GM13977 (cell line): ENCODE measurements at regions not wholly inside any gene's neighbourhood (a gene's known extent, or its start where the extent isn't known, plus 50 kb on each side); places are given as distances from the start of the nearest gene placed in this dataset.

Experiments
- DNase-seq: peaks from one replicate; pipeline ENCODE4 v3.0.0; 2012; ENCODE audit warnings: low spot score
- CTCF ChIP-seq: IDR thresholded peaks from 2 replicates; pipeline ENCODE4 v1.5.1; 2012; ENCODE audit warnings: mild to moderate bottlenecking, control low read depth; ENCODE audit not compliant: insufficient read depth; ENCODE audit errors: extremely low read depth, missing control alignments
- in situ Hi-C: fragments of 300-500 bp; cut with MboI; formaldehyde crosslinking; loops from one replicate; pipeline ENCODE4 v1.12.0; 2022; ENCODE audit warnings: low sequenced_read_pairs, low pct_unique_long_range_greater_than_20kb, mixed read lengths, inconsistent platforms; ENCODE audit not compliant: unreplicated experiment

- in situ Hi-C loops: no loop called here
- TF ChIP-seq CTCF: no peak
- no peak for DNase-seq
These were observed 76.6 kb upstream of the NANOGP8 start for GRCh38 chr15:35161694-35162093.

GRCh38 chr15:35159170-35159569, 74.1 kb upstream of the NANOGP8 start:
- TF ChIP-seq CTCF: no peak
- DNase-seq: no peak
- in situ Hi-C loops: no loop called here

- TF ChIP-seq CTCF: no peak
- in situ Hi-C loops: no loop called here
These were observed 66.7 kb upstream of the NANOGP8 start for GRCh38 chr15:35151782-35152181.

GRCh38 chr15:35151381-35151780, 66.3 kb upstream of the NANOGP8 start:
- TF ChIP-seq CTCF: no peak
- no peak for DNase-seq
- in situ Hi-C loops: no loop called here

More at GRCh38 chr15:35151782-35152181, 66.7 kb upstream of the NANOGP8 start:
- DNase-seq: no peak

- no peak for TF ChIP-seq CTCF
- in situ Hi-C loops: no loop called here
- DNase-seq: no peak
These were observed 65.3 kb upstream of the NANOGP8 start for GRCh38 chr15:35150361-35150760.

GRCh38 chr15:35145336-35145735, 60.2 kb upstream of the NANOGP8 start:
- DNase-seq: no peak
- in situ Hi-C loops: no loop called here
- TF ChIP-seq CTCF: no peak

- in situ Hi-C loops: no loop called here
- DNase-seq: no peak
- TF ChIP-seq CTCF: no peak
These were observed 57.5 kb upstream of the NANOGP8 start for GRCh38 chr15:35142578-35142977.
